ENCODE measurements at regions not wholly inside any gene's neighbourhood (a gene's known extent, or its start where the extent isn't known, plus 50 kb on each side); places are given as distances from the start of the nearest gene placed in this dataset.

DNA sequence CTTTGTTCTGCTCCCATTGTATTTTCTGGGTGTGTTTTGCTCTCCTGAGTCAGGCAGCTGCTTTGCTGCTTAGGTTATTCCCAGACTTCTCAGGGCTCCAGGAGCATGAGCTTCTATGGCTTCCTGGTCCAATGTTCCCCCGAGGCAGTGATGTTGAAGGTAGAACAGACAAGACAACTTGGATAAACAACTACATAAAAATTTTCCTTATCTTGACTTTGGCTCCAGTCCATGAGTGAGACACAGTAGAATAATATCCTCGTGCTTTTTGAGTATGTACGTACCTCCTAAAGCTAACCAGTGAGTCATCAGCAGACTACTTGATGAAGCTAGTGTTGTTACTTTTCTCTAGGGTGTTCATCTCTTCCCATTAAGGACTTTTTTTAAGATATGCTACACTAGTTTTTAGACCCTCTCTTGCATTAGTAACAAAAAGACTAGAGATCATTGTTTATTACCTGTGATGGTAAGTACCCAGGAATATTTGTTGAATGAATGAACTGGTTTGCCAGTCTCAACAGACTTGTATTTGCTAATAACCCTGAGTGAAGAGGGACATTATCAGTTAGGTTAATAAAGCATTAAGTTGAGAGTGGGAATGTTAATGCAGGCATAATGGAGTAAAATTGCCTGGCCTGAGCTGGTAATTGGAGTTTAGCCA, 131.9 kb downstream of the FHIP1A start:
- TF ChIP-seq, protein P1, sequence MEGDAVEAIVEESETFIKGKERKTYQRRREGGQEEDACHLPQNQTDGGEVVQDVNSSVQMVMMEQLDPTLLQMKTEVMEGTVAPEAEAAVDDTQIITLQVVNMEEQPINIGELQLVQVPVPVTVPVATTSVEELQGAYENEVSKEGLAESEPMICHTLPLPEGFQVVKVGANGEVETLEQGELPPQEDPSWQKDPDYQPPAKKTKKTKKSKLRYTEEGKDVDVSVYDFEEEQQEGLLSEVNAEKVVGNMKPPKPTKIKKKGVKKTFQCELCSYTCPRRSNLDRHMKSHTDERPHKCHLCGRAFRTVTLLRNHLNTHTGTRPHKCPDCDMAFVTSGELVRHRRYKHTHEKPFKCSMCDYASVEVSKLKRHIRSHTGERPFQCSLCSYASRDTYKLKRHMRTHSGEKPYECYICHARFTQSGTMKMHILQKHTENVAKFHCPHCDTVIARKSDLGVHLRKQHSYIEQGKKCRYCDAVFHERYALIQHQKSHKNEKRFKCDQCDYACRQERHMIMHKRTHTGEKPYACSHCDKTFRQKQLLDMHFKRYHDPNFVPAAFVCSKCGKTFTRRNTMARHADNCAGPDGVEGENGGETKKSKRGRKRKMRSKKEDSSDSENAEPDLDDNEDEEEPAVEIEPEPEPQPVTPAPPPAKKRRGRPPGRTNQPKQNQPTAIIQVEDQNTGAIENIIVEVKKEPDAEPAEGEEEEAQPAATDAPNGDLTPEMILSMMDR (IDR thresholded peaks at IDR 0.05 in 8 of 11, conservative IDR thresholded peaks at IDR 0.05 in 3 of 11), result no peak
- TF ChIP-seq POLR2A (IDR thresholded peaks at IDR 0.05), result no peak
- no peak for TF ChIP-seq POLR2AphosphoS5 (IDR thresholded peaks at IDR 0.05)
